GM12878 (cell line): ENCODE measurements at regions not wholly inside any gene's neighbourhood (a gene's known extent, or its start where the extent isn't known, plus 50 kb on each side); places are given as distances from the start of the nearest gene placed in this dataset.

ENCODE experiments used
- EGR1 ChIP-seq, 2 experiments: IDR thresholded peaks; 1 replicate in 1 of 2; 2 replicates in 1 of 2; pipeline ENCODE4 v1.6.1; 2011 to 2012; ENCODE audit warnings: low read depth in 2 of 2, low read length in 2 of 2, borderline replicate concordance in 1 of 2, mild to moderate bottlenecking in 1 of 2, moderate library complexity in 1 of 2
- EZH2 ChIP-seq: IDR thresholded peaks from 2 replicates; pipeline ENCODE4 v1.6.1; 2012; ENCODE audit warnings: low read depth, mild to moderate bottlenecking, control low read depth, inconsistent platforms, low read length, borderline replicate concordance; ENCODE audit not compliant: control insufficient read depth
- POU2F2 ChIP-seq: IDR thresholded peaks from 3 replicates; pipeline ENCODE4 v1.6.1; 2011; ENCODE audit warnings: low read depth, mild to moderate bottlenecking, low read length, borderline replicate concordance
- SUPT20H ChIP-seq: IDR thresholded peaks from 2 replicates; pipeline ENCODE4 v1.6.1; 2011; ENCODE audit warnings: low read depth, mild to moderate bottlenecking, low read length, moderate library complexity, borderline replicate concordance; ENCODE audit not compliant: control insufficient read depth
- TCF7 ChIP-seq: IDR thresholded peaks from 2 replicates; pipeline ENCODE4 v1.6.1; 2014; ENCODE audit warnings: antibody characterized with exemption, borderline replicate concordance
- TF ChIP-seq, protein P1 (sequence below), 3 experiments: IDR thresholded peaks in 2 of 3; conservative IDR thresholded peaks in 1 of 3; 2 replicates each; pipeline ENCODE4 v1.5.1; 2011; ENCODE audit warnings: low read depth in 3 of 3, low read length in 3 of 3, mild to moderate bottlenecking in 3 of 3, control low read depth in 2 of 3, moderate library complexity in 2 of 3, inconsistent platforms in 1 of 3, mixed read lengths in 1 of 3; ENCODE audit not compliant: control insufficient read depth in 2 of 3, insufficient read depth in 1 of 3; ENCODE audit errors: extremely low read depth in 1 of 3
- TF ChIP-seq, protein P2 (sequence below): fragments of 450-650 bp; IDR thresholded peaks from 2 replicates; pipeline ENCODE4 v1.6.1; 2017; ENCODE audit warnings: mild to moderate bottlenecking

DNA sequence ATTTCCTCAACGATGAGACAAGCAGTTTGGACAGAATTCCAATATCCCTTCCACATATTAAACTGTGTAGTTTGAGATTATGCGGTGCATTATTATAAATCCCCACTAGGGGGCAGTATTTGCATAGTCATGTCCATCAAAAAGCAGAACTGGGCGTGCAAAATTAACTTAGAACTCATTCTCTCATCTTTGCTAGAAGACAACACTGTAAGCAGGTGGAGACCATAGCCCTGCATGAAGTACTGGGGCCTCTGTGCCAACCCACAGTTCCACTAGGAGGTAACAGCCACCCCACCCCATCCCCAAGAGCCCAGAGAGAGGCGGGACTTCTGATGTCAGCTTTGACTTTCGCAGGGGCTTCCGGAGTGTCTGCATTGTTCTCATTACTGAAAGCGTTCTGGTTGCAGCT is 106.6 kb upstream of the TMC3 start:
- TF ChIP-seq, protein P1, sequence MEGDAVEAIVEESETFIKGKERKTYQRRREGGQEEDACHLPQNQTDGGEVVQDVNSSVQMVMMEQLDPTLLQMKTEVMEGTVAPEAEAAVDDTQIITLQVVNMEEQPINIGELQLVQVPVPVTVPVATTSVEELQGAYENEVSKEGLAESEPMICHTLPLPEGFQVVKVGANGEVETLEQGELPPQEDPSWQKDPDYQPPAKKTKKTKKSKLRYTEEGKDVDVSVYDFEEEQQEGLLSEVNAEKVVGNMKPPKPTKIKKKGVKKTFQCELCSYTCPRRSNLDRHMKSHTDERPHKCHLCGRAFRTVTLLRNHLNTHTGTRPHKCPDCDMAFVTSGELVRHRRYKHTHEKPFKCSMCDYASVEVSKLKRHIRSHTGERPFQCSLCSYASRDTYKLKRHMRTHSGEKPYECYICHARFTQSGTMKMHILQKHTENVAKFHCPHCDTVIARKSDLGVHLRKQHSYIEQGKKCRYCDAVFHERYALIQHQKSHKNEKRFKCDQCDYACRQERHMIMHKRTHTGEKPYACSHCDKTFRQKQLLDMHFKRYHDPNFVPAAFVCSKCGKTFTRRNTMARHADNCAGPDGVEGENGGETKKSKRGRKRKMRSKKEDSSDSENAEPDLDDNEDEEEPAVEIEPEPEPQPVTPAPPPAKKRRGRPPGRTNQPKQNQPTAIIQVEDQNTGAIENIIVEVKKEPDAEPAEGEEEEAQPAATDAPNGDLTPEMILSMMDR (IDR thresholded peaks at IDR 0.05 in 2 of 3, conservative IDR thresholded peaks at IDR 0.05 in 1 of 3; ENCODE audit: control insufficient read depth in 2 of 3, extremely low read depth in 1 of 3, insufficient read depth in 1 of 3, low read depth in 3 of 3, low read length in 3 of 3), result peak; percentile 52 to 81 (median 77); a peak in 5 of 6 replicates
- TF ChIP-seq SUPT20H (no peak), TCF7 (no peak), EGR1 (IDR thresholded peaks at IDR 0.05; ENCODE audit: borderline replicate concordance in 1 of 2, low read depth in 2 of 2, low read length in 2 of 2) (no peak), POU2F2 (no peak), EZH2 (no peak)
- TF ChIP-seq, protein P2, sequence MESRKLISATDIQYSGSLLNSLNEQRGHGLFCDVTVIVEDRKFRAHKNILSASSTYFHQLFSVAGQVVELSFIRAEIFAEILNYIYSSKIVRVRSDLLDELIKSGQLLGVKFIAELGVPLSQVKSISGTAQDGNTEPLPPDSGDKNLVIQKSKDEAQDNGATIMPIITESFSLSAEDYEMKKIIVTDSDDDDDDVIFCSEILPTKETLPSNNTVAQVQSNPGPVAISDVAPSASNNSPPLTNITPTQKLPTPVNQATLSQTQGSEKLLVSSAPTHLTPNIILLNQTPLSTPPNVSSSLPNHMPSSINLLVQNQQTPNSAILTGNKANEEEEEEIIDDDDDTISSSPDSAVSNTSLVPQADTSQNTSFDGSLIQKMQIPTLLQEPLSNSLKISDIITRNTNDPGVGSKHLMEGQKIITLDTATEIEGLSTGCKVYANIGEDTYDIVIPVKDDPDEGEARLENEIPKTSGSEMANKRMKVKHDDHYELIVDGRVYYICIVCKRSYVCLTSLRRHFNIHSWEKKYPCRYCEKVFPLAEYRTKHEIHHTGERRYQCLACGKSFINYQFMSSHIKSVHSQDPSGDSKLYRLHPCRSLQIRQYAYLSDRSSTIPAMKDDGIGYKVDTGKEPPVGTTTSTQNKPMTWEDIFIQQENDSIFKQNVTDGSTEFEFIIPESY, result no peak
